HEK293T (cell line): ENCODE measurements at regions not wholly inside any gene's neighbourhood (a gene's known extent, or its start where the extent isn't known, plus 50 kb on each side); places are given as distances from the start of the nearest gene placed in this dataset.

Experiments
- ARNT ChIP-seq: fragments of 450-650 bp; IDR thresholded peaks from 2 replicates; pipeline ENCODE4 v1.6.1; 2017; ENCODE audit warnings: mild to moderate bottlenecking
- LEF1 ChIP-seq: fragments of 450-650 bp; IDR thresholded peaks from 2 replicates; pipeline ENCODE4 v1.6.1; 2017; ENCODE audit warnings: mild to moderate bottlenecking, borderline replicate concordance

DNA sequence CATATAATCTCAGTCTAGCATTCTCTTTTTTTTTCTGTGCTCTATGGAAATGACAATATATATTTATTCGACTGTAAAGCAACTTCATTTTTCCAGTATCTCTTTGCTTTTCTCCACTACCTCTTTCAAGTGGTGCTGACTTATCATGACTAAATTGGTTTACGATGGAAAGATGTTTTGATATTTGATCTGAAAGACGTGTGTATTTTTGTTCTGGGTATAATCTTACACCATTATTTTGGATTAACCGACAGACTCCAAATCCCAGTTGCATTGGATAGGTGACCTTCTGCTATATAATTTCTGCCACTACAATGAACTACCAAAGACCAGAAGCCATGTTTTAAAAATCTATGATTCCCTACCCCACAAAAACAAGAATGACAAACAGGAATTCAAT is 380.5 kb upstream of the NFE2L3 start:
- TF ChIP-seq LEF1 = no peak
- TF ChIP-seq ARNT = 0 out of 2 replicates have a peak, but pooled peaks have one; percentile 35
